Upper lobe of left lung (tissue), 6 donors: ENCODE measurements at regions not wholly inside any gene's neighbourhood (a gene's known extent, or its start where the extent isn't known, plus 50 kb on each side); places are given as distances from the start of the nearest gene placed in this dataset.

Experiments
- ATAC-seq, 2 donors: fragments of 200-7000 bp; cut with Tn5 transposase; one replicate each; pipeline ENCODE4 v1.9.1; 2022; ENCODE audit warnings: mild to moderate bottlenecking in 2 of 2, moderate library complexity in 2 of 2; ENCODE audit not compliant: low FRiP score in 2 of 2
- DNase-seq, 2 donors: peaks; one replicate each; pipeline ENCODE4 v3.0.0-alpha.2; 2019 to 2020
- H3K27ac ChIP-seq, 4 donors: fragments of 200-600 bp; sonication (generic); one replicate each; pipeline ENCODE4 v1.5.1; 2016 to 2019
- H3K27me3 ChIP-seq, 4 donors: fragments of 200-600 bp; sonication (generic); one replicate each; pipeline ENCODE4 v1.5.1; 2017 to 2019
- H3K36me3 ChIP-seq, 4 donors: fragments of 200-600 bp; sonication (generic); one replicate each; pipeline ENCODE4 v1.5.1; 2016 to 2019
- H3K4me1 ChIP-seq, 4 donors: fragments of 200-600 bp; sonication (generic); one replicate each; pipeline ENCODE4 v1.5.1; 2018 to 2019
- H3K4me3 ChIP-seq, 4 donors: fragments of 200-600 bp; sonication (generic); one replicate each; pipeline ENCODE4 v1.5.1; 2017 to 2019; ENCODE audit warnings: mild to moderate bottlenecking in 2 of 4, moderate library complexity in 1 of 4
- H3K9me3 ChIP-seq, 4 donors: fragments of 200-600 bp; sonication (generic); one replicate each; pipeline ENCODE4 v1.5.1; 2018 to 2019
- EP300 ChIP-seq, 4 donors: sonication (generic); formaldehyde crosslinking; IDR thresholded peaks; one replicate each; pipeline ENCODE4 v1.5.1; 2017; ENCODE audit warnings: antibody characterized with exemption in 4 of 4, control low read depth in 2 of 4
- POLR2A ChIP-seq, 4 donors: fragments of 450-650 bp; IDR thresholded peaks; one replicate each; pipeline ENCODE4 v1.5.1; 2016 to 2017; ENCODE audit warnings: antibody characterized with exemption in 4 of 4, mild to moderate bottlenecking in 2 of 4
- POLR2AphosphoS5 ChIP-seq, 2 donors: sonication (generic); formaldehyde crosslinking; IDR thresholded peaks; one replicate each; pipeline ENCODE4 v1.5.1; 2017; ENCODE audit warnings: antibody characterized with exemption in 2 of 2
- WGBS, 2 donors: methylation state at CpG; one replicate each; pipeline ENCODE4 v1.1.5; 2017 to 2018; 5-methylcytosine and 5-hydroxymethylcytosine counted together
- TF ChIP-seq, protein P1 (sequence below), 6 experiments: fragments of 450-650 bp in 4 of 6; fragments of 200-600 bp in 2 of 6; sonication (generic) in 2 of 6; IDR thresholded peaks; one replicate each; pipeline ENCODE4 v1.5.1; 2016 to 2019; ENCODE audit warnings: antibody characterized with exemption in 6 of 6
- donor health status: DM: no; HTN: no; CAD: no; lungs with moderate emphysema.
- donor health status: DM: no; HTN: yes; CAD: no; lungs with severe emphysema.

DNA sequence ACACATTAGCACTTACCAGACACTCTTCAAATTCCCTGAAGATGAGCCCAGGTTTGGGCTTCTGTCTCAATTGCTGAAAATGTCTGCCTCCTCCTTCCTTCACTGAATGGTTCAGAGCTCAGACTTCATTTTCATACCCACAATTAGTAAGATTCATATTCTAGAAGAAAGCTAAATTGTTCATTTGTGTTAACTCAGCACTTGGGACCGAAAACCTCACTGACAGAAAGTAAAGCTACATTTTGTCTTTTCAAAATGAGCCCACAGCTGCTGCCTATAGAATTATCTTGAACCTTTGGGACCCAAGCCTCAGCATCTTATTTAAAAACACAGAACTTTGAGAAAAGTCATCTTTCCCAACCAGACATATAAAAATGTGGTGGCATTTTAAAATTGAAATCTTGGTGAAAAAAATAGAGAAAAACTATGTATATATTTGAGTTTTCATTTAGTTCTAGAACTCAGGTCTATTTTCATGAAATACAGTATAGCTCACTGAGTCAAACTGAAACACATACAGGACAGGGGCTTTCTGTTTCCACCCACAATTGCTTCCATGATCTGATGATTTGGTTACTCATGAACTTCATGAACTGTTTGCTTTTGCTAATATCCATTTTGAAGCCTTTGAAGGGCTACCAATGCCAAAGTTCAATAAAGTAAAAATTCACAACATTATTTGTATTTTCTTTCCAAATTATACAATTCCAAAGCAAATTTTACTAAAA, 119.1 kb upstream of the PFKP start:
- ATAC-seq: no peak

GRCh38 chr10:2944788-2945187, 122.6 kb upstream of the PFKP start:
- no peaks in the 10 kb centered on the region for H3K9me3 ChIP-seq
- H3K27ac ChIP-seq: no peak overlapping the region
- no peak overlapping the region for H3K4me3 ChIP-seq
- H3K27me3 ChIP-seq: no peaks in the 10 kb centered on the region
- ATAC-seq: no peak
- no peaks in the 10 kb centered on the region for H3K36me3 ChIP-seq
- H3K4me1 ChIP-seq: no peaks in the 10 kb centered on the region
- 77% methylated on average over 2 to 5 of the region's 5 CpGs for WGBS, 2 donors
- DNase-seq: no peak
- no peak for TF ChIP-seq POLR2AphosphoS5 (IDR thresholded peaks at IDR 0.05)
- TF ChIP-seq, protein P1, sequence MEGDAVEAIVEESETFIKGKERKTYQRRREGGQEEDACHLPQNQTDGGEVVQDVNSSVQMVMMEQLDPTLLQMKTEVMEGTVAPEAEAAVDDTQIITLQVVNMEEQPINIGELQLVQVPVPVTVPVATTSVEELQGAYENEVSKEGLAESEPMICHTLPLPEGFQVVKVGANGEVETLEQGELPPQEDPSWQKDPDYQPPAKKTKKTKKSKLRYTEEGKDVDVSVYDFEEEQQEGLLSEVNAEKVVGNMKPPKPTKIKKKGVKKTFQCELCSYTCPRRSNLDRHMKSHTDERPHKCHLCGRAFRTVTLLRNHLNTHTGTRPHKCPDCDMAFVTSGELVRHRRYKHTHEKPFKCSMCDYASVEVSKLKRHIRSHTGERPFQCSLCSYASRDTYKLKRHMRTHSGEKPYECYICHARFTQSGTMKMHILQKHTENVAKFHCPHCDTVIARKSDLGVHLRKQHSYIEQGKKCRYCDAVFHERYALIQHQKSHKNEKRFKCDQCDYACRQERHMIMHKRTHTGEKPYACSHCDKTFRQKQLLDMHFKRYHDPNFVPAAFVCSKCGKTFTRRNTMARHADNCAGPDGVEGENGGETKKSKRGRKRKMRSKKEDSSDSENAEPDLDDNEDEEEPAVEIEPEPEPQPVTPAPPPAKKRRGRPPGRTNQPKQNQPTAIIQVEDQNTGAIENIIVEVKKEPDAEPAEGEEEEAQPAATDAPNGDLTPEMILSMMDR (IDR thresholded peaks at IDR 0.05): no peak
- no peak for TF ChIP-seq EP300 (IDR thresholded peaks at IDR 0.05)
- TF ChIP-seq POLR2A (IDR thresholded peaks at IDR 0.05): no peak

More for the DNA sequence above, 119.1 kb upstream of the PFKP start:
- Histone ChIP-seq H3K36me3 (no peaks in the 10 kb centered on the region), H3K4me3 (no peak overlapping the region), H3K4me1 (no peaks in the 10 kb centered on the region), H3K9me3 (no peaks in the 10 kb centered on the region), H3K27me3 (no peaks in the 10 kb centered on the region), H3K27ac (no peak overlapping the region)
- TF ChIP-seq, protein P1 (IDR thresholded peaks at IDR 0.05): no peak
- no peak for TF ChIP-seq POLR2A (IDR thresholded peaks at IDR 0.05)
- TF ChIP-seq EP300 (IDR thresholded peaks at IDR 0.05): no peak
- TF ChIP-seq POLR2AphosphoS5 (IDR thresholded peaks at IDR 0.05): no peak
- no peak for DNase-seq
- WGBS, 2 donors: 88 to 100% methylated on average over 1 of the region's 1 CpG

- H3K4me1 ChIP-seq: no peaks in the 10 kb centered on the region
- no peak overlapping the region for H3K4me3 ChIP-seq
- H3K9me3 ChIP-seq: no peaks in the 10 kb centered on the region
- H3K27ac ChIP-seq: no peak overlapping the region
- WGBS, 2 donors: 88 to 91% methylated on average over 7 of the region's 7 CpGs
- ATAC-seq (no peak), DNase-seq (no peak)
- no peak for TF ChIP-seq EP300 (IDR thresholded peaks at IDR 0.05)
- TF ChIP-seq, protein P1 (IDR thresholded peaks at IDR 0.05): no peak
- no peak for TF ChIP-seq POLR2A (IDR thresholded peaks at IDR 0.05)
- no peak for TF ChIP-seq POLR2AphosphoS5 (IDR thresholded peaks at IDR 0.05)
- no peaks in the 10 kb centered on the region for H3K36me3 ChIP-seq
- H3K27me3 ChIP-seq: no peaks in the 10 kb centered on the region
Measured at GRCh38 chr10:2943932-2944614, 123.3 kb upstream of the PFKP start.

- no peak for TF ChIP-seq POLR2AphosphoS5 (IDR thresholded peaks at IDR 0.05)
- no peak for TF ChIP-seq POLR2A (IDR thresholded peaks at IDR 0.05)
- TF ChIP-seq, protein P1 (IDR thresholded peaks at IDR 0.05): no peak
- no peak for TF ChIP-seq EP300 (IDR thresholded peaks at IDR 0.05)
- 54 to 63% methylated on average over 3 of the region's 3 CpGs for WGBS, 2 donors
- H3K27me3 ChIP-seq: no peaks in the 10 kb centered on the region
- H3K27ac ChIP-seq: no peak overlapping the region
- no peak for DNase-seq
- no peak for ATAC-seq
- H3K9me3 ChIP-seq: no peaks in the 10 kb centered on the region
- no peaks in the 10 kb centered on the region for H3K4me1 ChIP-seq
- no peak overlapping the region for H3K4me3 ChIP-seq
- H3K36me3 ChIP-seq: no peaks in the 10 kb centered on the region
Measured at GRCh38 chr10:2942938-2943337, 124.4 kb upstream of the PFKP start.
